Stimulated activated CD8-positive, alpha-beta memory T cell treated with anti-CD3 and anti-CD28 coated beads, Interleukin-4, amount 100 ng/mL, for 4 hours (primary cell): ENCODE measurements at regions not wholly inside any gene's neighbourhood (a gene's known extent, or its start where the extent isn't known, plus 50 kb on each side); places are given as distances from the start of the nearest gene placed in this dataset.
"Not testable (repeated sequence)": the region's sequence is repeated elsewhere in the genome, so short reads cannot be mapped to it uniquely, and the experiment has no call there.

Source experiments
- DNase-seq, 2 donors: peaks; one replicate each; pipeline ENCODE4 v3.0.0-alpha.2; 2020; ENCODE audit warnings: low read depth in 2 of 2, low spot score in 1 of 2

GRCh38 chr20:12198281-12198680, 280.6 kb downstream of the BTBD3 start:
- no peak for DNase-seq

GRCh38 chr20:12199703-12200102, 282.0 kb downstream of the BTBD3 start:
- no peak for DNase-seq

GRCh38 chr20:12201289-12201991, 283.7 kb downstream of the BTBD3 start:
- DNase-seq, result no peak

GRCh38 chr20:12203399-12203798, 285.7 kb downstream of the BTBD3 start:
- no peak for DNase-seq

GRCh38 chr20:12203981-12204380, 286.3 kb downstream of the BTBD3 start:
- no peak for DNase-seq

- DNase-seq, result no peak
Observed at GRCh38 chr20:12207875-12208274, 290.2 kb downstream of the BTBD3 start.

- DNase-seq, result no peak
Observed at GRCh38 chr20:12210591-12210990, 292.9 kb downstream of the BTBD3 start.

- no peak for DNase-seq
Observed at GRCh38 chr20:12211361-12211760, 293.7 kb downstream of the BTBD3 start.

GRCh38 chr20:12217382-12217781, 299.7 kb downstream of the BTBD3 start:
- DNase-seq, result no peak

GRCh38 chr20:12219798-12220197, 302.1 kb downstream of the BTBD3 start:
- no peak for DNase-seq

- DNase-seq, result no peak
Observed at GRCh38 chr20:12223057-12223456, 305.4 kb downstream of the BTBD3 start.

- no peak for DNase-seq
Observed at GRCh38 chr20:12225898-12226297, 308.2 kb downstream of the BTBD3 start.

GRCh38 chr20:12229891-12230290, 312.2 kb downstream of the BTBD3 start:
- no peak for DNase-seq

- DNase-seq, result no peak
Observed at GRCh38 chr20:12237772-12238171, 320.1 kb downstream of the BTBD3 start.

- no peak for DNase-seq
Observed at GRCh38 chr20:12241065-12241464, 323.4 kb downstream of the BTBD3 start.

GRCh38 chr20:12243327-12243726, 325.6 kb downstream of the BTBD3 start:
- DNase-seq, result no peak

GRCh38 chr20:12248481-12248880, 330.8 kb downstream of the BTBD3 start:
- DNase-seq, result no peak

GRCh38 chr20:12250661-12251060, 333.0 kb downstream of the BTBD3 start:
- not testable (repeated sequence) for DNase-seq

- no peak for DNase-seq
Observed at GRCh38 chr20:12252793-12253192, 335.1 kb downstream of the BTBD3 start.

- no peak for DNase-seq
Observed at GRCh38 chr20:12255461-12255970, 337.8 kb downstream of the BTBD3 start.

GRCh38 chr20:12256806-12257205, 339.1 kb downstream of the BTBD3 start:
- DNase-seq, result no peak

- no peak for DNase-seq
Observed at GRCh38 chr20:12262747-12263146, 345.1 kb downstream of the BTBD3 start.

GRCh38 chr20:12264711-12265110, 347.0 kb downstream of the BTBD3 start:
- DNase-seq, result no peak
